ENCODE measurements at regions not wholly inside any gene's neighbourhood (a gene's known extent, or its start where the extent isn't known, plus 50 kb on each side); places are given as distances from the start of the nearest gene placed in this dataset.
"Not testable (repeated sequence)": the region's sequence is repeated elsewhere in the genome, so short reads cannot be mapped to it uniquely, and the experiment has no call there.

GRCh38 chr12:131251336-131252101, 297.8 kb downstream of the ADGRD1 start:
- no peak for DNase-seq

- DNase-seq: no peak
These were observed 299.8 kb downstream of the ADGRD1 start for GRCh38 chr12:131253376-131254026.

- no peak for DNase-seq
These were observed 300.7 kb downstream of the ADGRD1 start for GRCh38 chr12:131254374-131254773.

- no peak for DNase-seq
These were observed 304.7 kb downstream of the ADGRD1 start for GRCh38 chr12:131258398-131258797.

GRCh38 chr12:131260251-131260905, 306.7 kb downstream of the ADGRD1 start:
- DNase-seq: no peak

GRCh38 chr12:131260954-131261353, 307.2 kb downstream of the ADGRD1 start:
- no peak for DNase-seq

GRCh38 chr12:131261906-131262305, 308.2 kb downstream of the ADGRD1 start:
- DNase-seq: no peak

GRCh38 chr12:131263626-131264025, 309.9 kb downstream of the ADGRD1 start:
- no peak for DNase-seq

- no peak for DNase-seq
These were observed 310.9 kb downstream of the ADGRD1 start for GRCh38 chr12:131264635-131265034.

- no peak for DNase-seq
These were observed 313.1 kb downstream of the ADGRD1 start for GRCh38 chr12:131266591-131267467.

- DNase-seq: no peak
These were observed 313.9 kb downstream of the ADGRD1 start for GRCh38 chr12:131267576-131267975.

GRCh38 chr12:131268123-131268522, 314.4 kb downstream of the ADGRD1 start:
- DNase-seq: not testable (repeated sequence)

GRCh38 chr12:131268571-131268970, 314.9 kb downstream of the ADGRD1 start:
- DNase-seq: not testable (repeated sequence)

- DNase-seq: no peak
These were observed 315.8 kb downstream of the ADGRD1 start for GRCh38 chr12:131269551-131269950.

- DNase-seq: not testable (repeated sequence)
These were observed 316.3 kb downstream of the ADGRD1 start for GRCh38 chr12:131269977-131270376.

- DNase-seq: no peak
These were observed 318.0 kb downstream of the ADGRD1 start for GRCh38 chr12:131271724-131272123.

- DNase-seq: not testable (repeated sequence)
These were observed 318.6 kb downstream of the ADGRD1 start for GRCh38 chr12:131272283-131272814.

- no peak for DNase-seq
These were observed 319.7 kb downstream of the ADGRD1 start for GRCh38 chr12:131273291-131273845.

GRCh38 chr12:131274061-131274460, 320.4 kb downstream of the ADGRD1 start:
- no peak for DNase-seq

- no peak for DNase-seq
These were observed 321.2 kb downstream of the ADGRD1 start for GRCh38 chr12:131274906-131275305.

- DNase-seq: no peak
These were observed 322.1 kb downstream of the ADGRD1 start for GRCh38 chr12:131275824-131276223.

GRCh38 chr12:131276501-131277185, 322.9 kb downstream of the ADGRD1 start:
- DNase-seq: no peak

Data from stimulated activated CD4-positive, alpha-beta T cell treated with anti-CD3 and anti-CD28 coated beads, Interleukin-12 subunit alpha, Interleukin-12 subunit beta, amount 100 ng/mL, for 4 hours (primary cell).